Ascending aorta (tissue), 2 donors: ENCODE measurements at regions not wholly inside any gene's neighbourhood (a gene's known extent, or its start where the extent isn't known, plus 50 kb on each side); places are given as distances from the start of the nearest gene placed in this dataset.
A peak's percentile ranks its signal among the peaks of the same experiment; 100 is the strongest.
"Not testable (repeated sequence)": the region's sequence is repeated elsewhere in the genome, so short reads cannot be mapped to it uniquely, and the experiment has no call there.

Source experiments
- DNase-seq, 2 donors: peaks; one replicate each; pipeline ENCODE4 v3.0.0-alpha.2; 2019; ENCODE audit warnings: low spot score in 2 of 2
- H3K27ac ChIP-seq, 2 donors: fragments of 200-600 bp; sonication (generic); one replicate each; pipeline ENCODE4 v1.5.1; 2016 to 2017; ENCODE audit warnings: mild to moderate bottlenecking in 1 of 2
- H3K27me3 ChIP-seq: fragments of 200-600 bp; sonication (generic); one replicate; pipeline ENCODE4 v1.5.1; 2017
- H3K36me3 ChIP-seq, 2 donors: fragments of 200-600 bp; sonication (generic); one replicate each; pipeline ENCODE4 v1.5.1; 2016
- H3K4me1 ChIP-seq, 2 donors: fragments of 200-600 bp; sonication (generic); one replicate each; pipeline ENCODE4 v1.5.1; 2016 to 2017; ENCODE audit warnings: mild to moderate bottlenecking in 1 of 2
- H3K4me3 ChIP-seq, 2 donors: fragments of 200-600 bp; sonication (generic); one replicate each; pipeline ENCODE4 v1.5.1; 2016 to 2017; ENCODE audit warnings: mild to moderate bottlenecking in 1 of 2
- H3K9me3 ChIP-seq, 2 donors: fragments of 200-600 bp; sonication (generic); one replicate each; pipeline ENCODE4 v1.5.1; 2016
- intact Hi-C: fragments of 100-400 bp; cut with DNase I; formaldehyde crosslinking; loops from one replicate; pipeline ENCODE4 v1.15.1; 2023
- TF ChIP-seq, protein P1 (sequence below), 3 experiments: fragments of 200-600 bp in 2 of 3; fragments of 450-650 bp in 1 of 3; sonication (generic) in 2 of 3; IDR thresholded peaks; one replicate each; pipeline ENCODE4 v1.5.1; 2016 to 2019; ENCODE audit warnings: antibody characterized with exemption in 3 of 3, mild to moderate bottlenecking in 1 of 3, moderate library complexity in 1 of 3

DNA sequence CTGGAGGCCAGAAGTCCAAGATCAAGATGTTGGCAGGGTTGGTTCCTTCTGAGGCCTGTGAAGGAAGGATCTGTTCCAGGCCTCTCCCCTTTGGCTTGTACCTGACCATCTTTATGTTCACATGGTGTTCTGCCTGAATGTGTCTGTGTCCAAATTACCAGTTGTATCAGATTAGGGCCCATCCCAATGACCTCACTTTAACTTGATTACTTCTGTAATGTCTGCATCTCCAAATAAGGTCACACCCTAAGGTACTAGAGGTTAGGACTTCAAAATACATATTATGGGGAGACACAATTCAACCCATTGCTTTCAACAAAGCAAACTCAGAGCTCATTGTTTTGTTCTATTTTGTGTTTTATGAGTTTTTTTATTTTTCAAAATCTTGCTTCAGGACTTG lies 75.7 kb downstream of the TNFAIP3 start:
- Histone ChIP-seq H3K27ac (no peak overlapping the region), H3K4me3 (no peak overlapping the region), H3K27me3 (no peaks in the 10 kb centered on the region), H3K9me3 (peaks cover 0 to 5% of the 10 kb centered on the region in 2 donors), H3K4me1 (no peaks in the 10 kb centered on the region), H3K36me3 (no peaks in the 10 kb centered on the region)
- TF ChIP-seq, protein P1, sequence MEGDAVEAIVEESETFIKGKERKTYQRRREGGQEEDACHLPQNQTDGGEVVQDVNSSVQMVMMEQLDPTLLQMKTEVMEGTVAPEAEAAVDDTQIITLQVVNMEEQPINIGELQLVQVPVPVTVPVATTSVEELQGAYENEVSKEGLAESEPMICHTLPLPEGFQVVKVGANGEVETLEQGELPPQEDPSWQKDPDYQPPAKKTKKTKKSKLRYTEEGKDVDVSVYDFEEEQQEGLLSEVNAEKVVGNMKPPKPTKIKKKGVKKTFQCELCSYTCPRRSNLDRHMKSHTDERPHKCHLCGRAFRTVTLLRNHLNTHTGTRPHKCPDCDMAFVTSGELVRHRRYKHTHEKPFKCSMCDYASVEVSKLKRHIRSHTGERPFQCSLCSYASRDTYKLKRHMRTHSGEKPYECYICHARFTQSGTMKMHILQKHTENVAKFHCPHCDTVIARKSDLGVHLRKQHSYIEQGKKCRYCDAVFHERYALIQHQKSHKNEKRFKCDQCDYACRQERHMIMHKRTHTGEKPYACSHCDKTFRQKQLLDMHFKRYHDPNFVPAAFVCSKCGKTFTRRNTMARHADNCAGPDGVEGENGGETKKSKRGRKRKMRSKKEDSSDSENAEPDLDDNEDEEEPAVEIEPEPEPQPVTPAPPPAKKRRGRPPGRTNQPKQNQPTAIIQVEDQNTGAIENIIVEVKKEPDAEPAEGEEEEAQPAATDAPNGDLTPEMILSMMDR (IDR thresholded peaks at IDR 0.05) = no peak
- intact Hi-C loops = no loop called here
- no peak for DNase-seq

DNA sequence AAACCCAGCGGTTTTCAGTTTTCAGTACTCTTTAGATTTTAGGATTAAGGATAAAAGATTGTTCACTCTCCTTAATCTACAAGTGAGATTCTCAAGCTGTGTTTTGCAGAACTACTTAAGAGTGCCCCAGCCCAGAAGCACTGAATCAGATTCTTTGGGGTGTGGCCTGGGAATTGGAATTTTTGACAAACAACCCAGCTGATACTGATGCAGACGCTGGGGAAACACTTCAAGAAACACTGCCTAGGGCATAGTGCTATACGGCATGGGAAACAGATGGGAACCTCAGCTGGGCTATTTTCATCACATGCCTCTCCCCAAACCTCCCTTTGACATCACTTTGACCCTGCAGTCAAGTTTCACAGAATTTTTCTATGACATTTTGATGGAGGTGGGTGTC lies 77.3 kb downstream of the TNFAIP3 start:
- H3K36me3 ChIP-seq, H3K4me3 ChIP-seq, H3K27ac ChIP-seq, H3K4me1 ChIP-seq, DNase-seq, H3K27me3 ChIP-seq, H3K9me3 ChIP-seq: not testable (repeated sequence)
- intact Hi-C loops = loop anchor here (2.0 kb wide), 1 partner anchor 236 kb away; no protein-coding TSS in a partner anchor

DNA sequence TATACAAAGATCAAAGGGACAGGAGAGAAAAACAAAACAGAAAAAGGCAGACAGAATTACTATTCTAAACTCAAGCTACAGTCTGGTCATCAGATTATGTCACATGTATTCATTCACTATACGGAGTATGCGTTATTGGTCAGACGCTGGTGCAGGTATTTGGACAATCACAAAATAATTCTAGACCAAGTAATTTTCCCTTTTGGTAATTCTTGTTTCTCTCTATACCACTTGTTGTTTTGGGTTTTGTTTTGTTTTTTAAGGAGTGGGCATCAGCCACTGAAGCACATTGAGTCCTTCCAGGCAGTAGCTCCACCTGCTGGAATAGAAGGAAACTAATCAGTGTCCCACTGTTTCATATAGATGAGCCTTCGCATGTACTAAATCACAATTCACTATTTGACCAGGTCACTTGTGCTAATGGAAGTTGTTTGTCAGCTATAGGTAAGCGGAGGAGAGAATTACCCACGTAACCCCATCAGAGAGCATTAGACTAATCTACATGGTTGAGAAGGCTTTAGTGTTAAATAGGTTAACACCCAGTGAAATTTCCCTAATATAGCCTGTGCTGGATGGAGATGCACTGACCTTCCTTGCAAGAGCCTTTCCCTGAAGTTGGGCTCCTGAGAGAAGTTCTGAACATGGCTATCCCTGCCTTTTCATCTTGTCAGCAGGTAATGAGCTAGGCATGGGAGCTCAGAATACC lies 77.9 kb downstream of the TNFAIP3 start:
- Histone ChIP-seq H3K27ac (no peak overlapping the region), H3K9me3 (no peaks in the 10 kb centered on the region), H3K4me1 (no peaks in the 10 kb centered on the region), H3K36me3 (no peaks in the 10 kb centered on the region), H3K27me3 (no peaks in the 10 kb centered on the region), H3K4me3 (no peak overlapping the region)
- TF ChIP-seq, protein P1 (IDR thresholded peaks at IDR 0.05) = peak; percentile 59 to 73 (median 72)
- DNase-seq = no peak
- intact Hi-C loops = loop anchor here (2.0 to 5.0 kb wide), 2 partner anchors 78 to 236 kb away; partner anchors contain the start of gene TNFAIP3

DNA sequence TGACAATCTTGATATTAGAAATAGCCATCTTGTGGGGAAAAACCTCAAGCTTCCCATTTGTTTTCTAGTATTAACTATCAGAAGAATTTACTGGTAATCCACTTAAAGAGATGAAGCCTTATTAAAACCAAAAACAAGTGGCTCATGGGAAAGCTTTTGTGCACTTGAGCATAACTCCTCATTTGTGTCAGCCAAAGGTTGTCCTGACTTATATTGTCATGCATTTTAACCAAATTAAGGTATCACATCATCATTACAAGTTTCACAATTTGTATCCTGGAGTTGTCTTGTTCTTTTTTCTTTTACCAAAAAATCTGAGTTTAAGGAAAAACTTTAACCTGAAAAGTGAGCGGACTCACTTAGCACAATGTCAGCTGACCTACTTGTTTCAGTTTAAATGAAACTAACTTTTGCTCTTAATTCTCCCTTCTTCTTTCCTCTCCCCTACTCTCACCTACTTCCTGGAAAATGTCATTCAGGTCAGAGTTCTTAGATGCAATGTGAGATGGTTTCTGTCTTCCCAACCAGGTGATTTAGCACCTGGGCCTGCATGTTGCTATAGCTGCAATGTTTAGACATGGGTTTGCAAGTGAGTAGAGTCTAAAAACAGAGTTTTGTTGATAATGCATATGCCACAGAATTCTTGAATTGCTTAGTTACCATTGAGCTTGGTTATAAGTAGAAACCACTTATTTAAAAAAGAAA lies 82.8 kb downstream of the TNFAIP3 start:
- intact Hi-C loops = loop anchor here (5.0 kb wide), 1 partner anchor 83 kb away; the partner anchor contains the start of gene TNFAIP3
- TF ChIP-seq, protein P1 (IDR thresholded peaks at IDR 0.05) = no peak

DNA sequence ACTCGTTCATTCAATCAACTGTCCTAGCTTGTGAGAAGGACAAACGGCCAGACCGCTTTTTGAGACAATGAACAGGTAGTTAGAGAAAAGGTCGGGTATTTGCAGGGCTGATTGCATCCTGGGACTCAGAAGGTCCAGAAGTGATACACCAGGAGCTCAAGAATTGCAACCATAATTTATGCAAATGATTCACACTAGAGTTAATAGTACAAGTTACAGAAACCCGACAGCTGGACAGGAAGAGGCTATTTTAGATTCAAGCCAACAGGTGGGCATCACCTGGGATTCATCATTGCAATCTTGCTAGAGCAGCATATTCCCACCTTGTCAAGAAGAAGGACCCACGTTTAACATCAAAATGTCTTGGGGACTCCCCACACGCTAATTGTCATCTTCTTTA lies 83.5 kb downstream of the TNFAIP3 start:
- DNase-seq = no peak
- Histone ChIP-seq H3K27me3 (no peaks in the 10 kb centered on the region), H3K4me1 (no peaks in the 10 kb centered on the region), H3K36me3 (no peaks in the 10 kb centered on the region), H3K4me3 (no peak overlapping the region), H3K9me3 (no peaks in the 10 kb centered on the region), H3K27ac (no peak overlapping the region)
- TF ChIP-seq, protein P1 (IDR thresholded peaks at IDR 0.05) = no peak
- intact Hi-C loops = no loop called here

More for the DNA sequence above, 82.8 kb downstream of the TNFAIP3 start:
- Histone ChIP-seq H3K9me3 (no peaks in the 10 kb centered on the region), H3K4me1 (no peaks in the 10 kb centered on the region), H3K36me3 (no peaks in the 10 kb centered on the region), H3K27ac (no peak overlapping the region), H3K27me3 (no peaks in the 10 kb centered on the region), H3K4me3 (no peak overlapping the region)
- no peak for DNase-seq

DNA sequence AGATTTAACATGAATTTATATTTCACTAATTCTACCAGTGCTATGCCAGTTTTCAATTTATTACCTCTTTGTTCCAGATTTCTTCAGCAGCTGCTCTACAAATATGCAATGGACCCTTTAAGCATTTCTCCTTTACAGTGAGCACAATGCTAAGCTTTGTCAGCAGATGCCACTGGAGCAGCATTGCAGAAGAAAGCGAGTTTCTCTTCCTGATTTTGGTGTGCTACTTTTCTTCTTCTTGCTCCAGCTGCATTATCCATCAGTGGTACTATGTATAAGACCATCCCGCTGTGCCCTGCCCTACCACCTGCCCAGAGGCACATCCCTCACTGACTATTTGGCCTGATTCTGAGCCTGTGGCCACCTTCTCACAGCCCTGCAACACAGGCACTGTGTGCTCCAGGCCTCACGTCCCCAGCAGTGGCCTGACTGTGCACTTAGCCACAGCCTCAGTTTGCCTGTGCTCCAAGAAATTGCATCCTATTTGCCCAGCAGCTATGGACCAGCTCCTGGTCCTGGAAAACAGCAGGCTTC lies 84.1 kb downstream of the TNFAIP3 start:
- no peak overlapping the region for H3K4me3 ChIP-seq
- no peak overlapping the region for H3K27ac ChIP-seq
- H3K36me3 ChIP-seq = no peaks in the 10 kb centered on the region
- H3K4me1 ChIP-seq = no peaks in the 10 kb centered on the region
- intact Hi-C loops = no loop called here
- H3K27me3 ChIP-seq = no peaks in the 10 kb centered on the region
- TF ChIP-seq, protein P1 (IDR thresholded peaks at IDR 0.05) = no peak
- DNase-seq = no peak
- H3K9me3 ChIP-seq = no peaks in the 10 kb centered on the region
